ENCODE measurements at regions not wholly inside any gene's neighbourhood (a gene's known extent, or its start where the extent isn't known, plus 50 kb on each side); places are given as distances from the start of the nearest gene placed in this dataset.
"Not testable (repeated sequence)": the region's sequence is repeated elsewhere in the genome, so short reads cannot be mapped to it uniquely, and the experiment has no call there.

DNA sequence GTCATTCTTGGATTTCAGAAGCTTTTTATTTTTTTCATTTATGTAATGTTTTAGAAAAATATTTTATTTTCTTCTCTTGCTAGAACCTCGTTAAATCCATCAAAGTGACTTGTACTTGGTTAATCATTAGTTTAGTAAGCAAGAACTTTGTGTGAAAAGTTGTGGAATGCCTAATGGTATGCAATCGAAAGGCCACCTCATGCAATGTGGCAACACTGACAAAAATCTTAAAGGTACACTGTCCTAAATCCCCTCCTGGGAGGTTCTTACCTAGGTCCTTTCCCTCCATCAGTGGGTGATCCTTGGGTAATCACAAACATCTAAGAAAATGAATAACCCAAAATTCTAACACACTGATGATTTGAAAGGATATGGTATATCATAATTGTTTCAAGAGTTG, 304.2 kb downstream of the DNAH5 start:
- DNase-seq (ENCODE audit: extremely low read depth in 1 of 11, low read depth in 9 of 11, low spot score in 4 of 11): no peak

GRCh38 chr5:13632676-13633075, 311.8 kb downstream of the DNAH5 start:
- no peak for DNase-seq (ENCODE audit: extremely low read depth in 1 of 11, low read depth in 9 of 11, low spot score in 4 of 11)

GRCh38 chr5:13629218-13629617, 315.3 kb downstream of the DNAH5 start:
- no peak for DNase-seq (ENCODE audit: extremely low read depth in 1 of 11, low read depth in 9 of 11, low spot score in 4 of 11)

- no peak for DNase-seq (ENCODE audit: extremely low read depth in 1 of 11, low read depth in 9 of 11, low spot score in 4 of 11)
These were observed 316.6 kb downstream of the DNAH5 start for GRCh38 chr5:13627673-13628454.

- no peak for DNase-seq (ENCODE audit: extremely low read depth in 1 of 11, low read depth in 9 of 11, low spot score in 4 of 11)
These were observed 318.8 kb downstream of the DNAH5 start for GRCh38 chr5:13625616-13626198.

GRCh38 chr5:13624283-13625074, 320.0 kb downstream of the DNAH5 start:
- DNase-seq (ENCODE audit: extremely low read depth in 1 of 11, low read depth in 9 of 11, low spot score in 4 of 11): no peak

GRCh38 chr5:13613621-13614020, 330.9 kb downstream of the DNAH5 start:
- DNase-seq (ENCODE audit: extremely low read depth in 1 of 11, low read depth in 9 of 11, low spot score in 4 of 11): no peak

- DNase-seq (ENCODE audit: extremely low read depth in 1 of 11, low read depth in 9 of 11, low spot score in 4 of 11): no peak
These were observed 332.9 kb downstream of the DNAH5 start for GRCh38 chr5:13611604-13612003.

- DNase-seq (ENCODE audit: extremely low read depth in 1 of 11, low read depth in 9 of 11, low spot score in 4 of 11): no peak
These were observed 335.0 kb downstream of the DNAH5 start for GRCh38 chr5:13609504-13609903.

DNA sequence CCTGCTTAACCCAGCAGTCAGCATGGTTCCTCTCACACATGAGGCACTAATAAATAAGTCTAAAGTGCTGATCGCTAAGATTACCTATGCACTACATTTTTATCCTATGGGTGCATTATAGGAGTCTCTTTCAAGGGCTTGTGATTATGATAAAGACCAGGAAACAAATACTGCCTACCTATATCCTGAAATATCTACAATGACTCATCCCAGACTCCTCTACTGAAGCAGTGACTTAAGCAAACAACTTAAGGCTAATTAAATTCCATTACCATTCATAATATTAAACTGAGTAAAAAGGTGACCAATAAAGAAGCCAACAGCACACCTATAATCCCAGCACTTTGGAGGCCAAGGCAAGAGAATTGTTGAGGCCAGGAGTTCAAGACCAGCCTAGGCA, 338.4 kb downstream of the DNAH5 start:
- DNase-seq (ENCODE audit: extremely low read depth in 1 of 11, low read depth in 9 of 11, low spot score in 4 of 11): no peak

GRCh38 chr5:13601112-13601511, 343.4 kb downstream of the DNAH5 start:
- DNase-seq (ENCODE audit: extremely low read depth in 1 of 11, low read depth in 9 of 11, low spot score in 4 of 11): no peak

GRCh38 chr5:13595978-13596377, 348.5 kb downstream of the DNAH5 start:
- no peak for DNase-seq (ENCODE audit: extremely low read depth in 1 of 11, low read depth in 9 of 11, low spot score in 4 of 11)

GRCh38 chr5:13591621-13592020, 352.9 kb downstream of the DNAH5 start:
- DNase-seq (ENCODE audit: extremely low read depth in 1 of 11, low read depth in 9 of 11, low spot score in 4 of 11): no peak

GRCh38 chr5:13585324-13585723, 359.2 kb downstream of the DNAH5 start:
- no peak for DNase-seq (ENCODE audit: extremely low read depth in 1 of 11, low read depth in 9 of 11, low spot score in 4 of 11)

DNA sequence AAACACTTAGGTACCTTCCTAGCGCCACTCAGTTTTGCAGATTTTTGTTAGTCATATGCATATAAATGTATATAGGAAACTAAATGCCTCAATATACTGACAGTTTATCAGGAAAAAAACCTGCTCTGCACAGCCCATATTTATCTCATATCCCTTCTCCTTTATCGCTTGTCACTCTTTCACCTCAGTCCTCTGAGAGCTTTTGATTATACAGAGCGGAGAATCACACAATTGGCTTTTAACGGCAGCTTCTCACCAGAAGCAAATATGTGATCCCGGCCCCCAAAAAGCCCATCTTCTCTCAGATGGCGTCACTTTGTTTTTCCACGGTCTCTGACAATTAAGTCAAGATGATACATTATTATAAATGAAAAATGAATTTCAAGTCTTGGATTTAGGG, 362.6 kb downstream of the DNAH5 start:
- DNase-seq (ENCODE audit: extremely low read depth in 1 of 11, low read depth in 9 of 11, low spot score in 4 of 11): no peak

- no peak for DNase-seq (ENCODE audit: extremely low read depth in 1 of 11, low read depth in 9 of 11, low spot score in 4 of 11)
These were observed 363.4 kb downstream of the DNAH5 start for GRCh38 chr5:13581132-13581531.

DNA sequence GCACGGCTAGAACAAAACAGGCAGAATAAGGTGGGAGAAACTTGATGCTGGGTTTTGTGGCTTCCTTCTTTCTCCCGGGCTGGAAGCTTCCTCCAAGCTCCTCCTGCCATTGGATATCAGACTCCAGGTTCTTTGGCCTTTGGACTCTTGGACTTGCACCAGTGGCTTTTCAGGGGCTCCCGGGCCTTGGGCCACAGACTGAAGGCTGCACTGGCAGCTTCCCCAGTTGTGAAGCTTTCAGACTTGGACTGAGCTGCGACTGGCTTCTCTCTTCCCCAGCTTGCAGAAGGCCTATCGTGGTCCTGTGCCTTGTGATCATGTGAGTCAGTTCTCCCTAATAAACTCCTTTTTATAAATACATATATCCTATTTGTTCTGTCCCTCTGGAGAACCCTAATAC, 364.4 kb downstream of the DNAH5 start:
- no peak for DNase-seq (ENCODE audit: extremely low read depth in 1 of 11, low read depth in 9 of 11, low spot score in 4 of 11)

GRCh38 chr5:13579091-13579490, 365.4 kb downstream of the DNAH5 start:
- DNase-seq (ENCODE audit: extremely low read depth in 1 of 11, low read depth in 9 of 11, low spot score in 4 of 11): not testable (repeated sequence)

GRCh38 chr5:13578311-13579039, 366.0 kb downstream of the DNAH5 start:
- DNase-seq (ENCODE audit: extremely low read depth in 1 of 11, low read depth in 9 of 11, low spot score in 4 of 11): not testable (repeated sequence)

GRCh38 chr5:13574574-13574973, 369.9 kb downstream of the DNAH5 start:
- no peak for DNase-seq (ENCODE audit: extremely low read depth in 1 of 11, low read depth in 9 of 11, low spot score in 4 of 11)

Data from renal cortex interstitium (tissue), 11 donors.